HEK293 (cell line): ENCODE measurements at regions not wholly inside any gene's neighbourhood (a gene's known extent, or its start where the extent isn't known, plus 50 kb on each side); places are given as distances from the start of the nearest gene placed in this dataset.

Experiments used
- CTCF ChIP-seq: fragments of 450-650 bp; formaldehyde crosslinking; IDR thresholded peaks from 2 replicates; pipeline ENCODE4 v1.5.1; 2016; ENCODE audit warnings: missing biosample characterization, missing genetic modification characterization
- FEZF1 ChIP-seq: fragments of 450-650 bp; formaldehyde crosslinking; IDR thresholded peaks from 2 replicates; pipeline ENCODE4 v1.5.1; 2016; ENCODE audit warnings: missing biosample characterization, missing genetic modification characterization
- GLI2 ChIP-seq: fragments of 450-650 bp; formaldehyde crosslinking; IDR thresholded peaks from 2 replicates; pipeline ENCODE4; 2017; ENCODE audit warnings: missing biosample characterization, missing genetic modification characterization, low read depth, borderline replicate concordance
- SP2 ChIP-seq: fragments of 450-650 bp; formaldehyde crosslinking; IDR thresholded peaks from 2 replicates; pipeline ENCODE4 v1.5.1; 2016; ENCODE audit warnings: missing biosample characterization, missing genetic modification characterization
- YY1 ChIP-seq: fragments of 450-650 bp; formaldehyde crosslinking; IDR thresholded peaks from 2 replicates; pipeline ENCODE4 v1.5.1; 2018; ENCODE audit warnings: missing biosample characterization, missing genetic modification characterization
- ZNF121 ChIP-seq: fragments of 450-650 bp; formaldehyde crosslinking; IDR thresholded peaks from 2 replicates; pipeline ENCODE4 v1.5.1; 2016; ENCODE audit warnings: missing biosample characterization, missing genetic modification characterization
- ZNF138 ChIP-seq: fragments of 450-650 bp; formaldehyde crosslinking; IDR thresholded peaks from 2 replicates; pipeline ENCODE4 v1.5.1; 2016; ENCODE audit warnings: missing biosample characterization, missing genetic modification characterization, borderline replicate concordance
- ZNF23 ChIP-seq: fragments of 450-650 bp; formaldehyde crosslinking; IDR thresholded peaks from 2 replicates; pipeline ENCODE4 v1.5.1; 2016; ENCODE audit warnings: missing biosample characterization, missing genetic modification characterization, borderline replicate concordance
- ZNF544 ChIP-seq: fragments of 450-650 bp; formaldehyde crosslinking; IDR thresholded peaks from 2 replicates; pipeline ENCODE4 v1.5.0; 2017; ENCODE audit warnings: missing biosample characterization, missing genetic modification characterization
- ZNF639 ChIP-seq: fragments of 450-650 bp; formaldehyde crosslinking; IDR thresholded peaks from 2 replicates; pipeline ENCODE4 v1.5.1; 2016; ENCODE audit warnings: missing biosample characterization, missing genetic modification characterization
- TF ChIP-seq, protein P1 (sequence below): fragments of 450-650 bp; formaldehyde crosslinking; IDR thresholded peaks from 2 replicates; pipeline ENCODE4 v1.5.1; 2016; ENCODE audit warnings: missing biosample characterization, missing genetic modification characterization
- TF ChIP-seq, protein P2 (sequence below): fragments of 450-650 bp; formaldehyde crosslinking; IDR thresholded peaks from 2 replicates; pipeline ENCODE4 v1.5.1; 2016; ENCODE audit warnings: missing biosample characterization, missing genetic modification characterization

GRCh38 chr2:58794916-58795315 is 553.8 kb upstream of the FANCL start:
- TF ChIP-seq ZNF138: no peak
- TF ChIP-seq, protein P1, sequence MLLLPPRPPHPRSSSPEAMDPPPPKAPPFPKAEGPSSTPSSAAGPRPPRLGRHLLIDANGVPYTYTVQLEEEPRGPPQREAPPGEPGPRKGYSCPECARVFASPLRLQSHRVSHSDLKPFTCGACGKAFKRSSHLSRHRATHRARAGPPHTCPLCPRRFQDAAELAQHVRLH (tag by site-specific recombination): no peak
- TF ChIP-seq ZNF544 (tag by site-specific recombination): no peak
- no peak for TF ChIP-seq FEZF1 (tag by site-specific recombination)
- TF ChIP-seq SP2 (tag by site-specific recombination): no peak
- TF ChIP-seq CTCF (tag by site-specific recombination): no peak
- TF ChIP-seq GLI2 (tag by site-specific recombination): no peak
- no peak for TF ChIP-seq ZNF23 (tag by site-specific recombination)
- no peak for TF ChIP-seq ZNF121
- TF ChIP-seq, protein P2, sequence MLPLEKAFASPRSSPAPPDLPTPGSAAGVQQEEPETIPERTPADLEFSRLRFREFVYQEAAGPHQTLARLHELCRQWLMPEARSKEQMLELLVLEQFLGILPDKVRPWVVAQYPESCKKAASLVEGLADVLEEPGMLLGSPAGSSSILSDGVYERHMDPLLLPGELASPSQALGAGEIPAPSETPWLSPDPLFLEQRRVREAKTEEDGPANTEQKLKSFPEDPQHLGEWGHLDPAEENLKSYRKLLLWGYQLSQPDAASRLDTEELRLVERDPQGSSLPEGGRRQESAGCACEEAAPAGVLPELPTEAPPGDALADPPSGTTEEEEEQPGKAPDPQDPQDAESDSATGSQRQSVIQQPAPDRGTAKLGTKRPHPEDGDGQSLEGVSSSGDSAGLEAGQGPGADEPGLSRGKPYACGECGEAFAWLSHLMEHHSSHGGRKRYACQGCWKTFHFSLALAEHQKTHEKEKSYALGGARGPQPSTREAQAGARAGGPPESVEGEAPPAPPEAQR (tag by site-specific recombination): no peak
- no peak for TF ChIP-seq ZNF639 (tag by site-specific recombination)
- no peak for TF ChIP-seq YY1 (tag by site-specific recombination)
